HepG2 (cell line): ENCODE measurements at regions not wholly inside any gene's neighbourhood (a gene's known extent, or its start where the extent isn't known, plus 50 kb on each side); places are given as distances from the start of the nearest gene placed in this dataset.

Experiments used
- NKX3-1 ChIP-seq: sonication (generic); formaldehyde crosslinking; IDR thresholded peaks from 2 replicates; pipeline ENCODE4 v1.5.0; 2020; ENCODE audit warnings: missing genetic modification reagents
- RBAK ChIP-seq: sonication (generic); formaldehyde crosslinking; IDR thresholded peaks from 2 replicates; pipeline ENCODE4 v1.5.1; 2020; ENCODE audit warnings: mild to moderate bottlenecking, missing genetic modification reagents
- TRIM24 ChIP-seq: sonication (generic); formaldehyde crosslinking; IDR thresholded peaks from 2 replicates; pipeline ENCODE4 v1.8.0; 2022; ENCODE audit warnings: mild to moderate bottlenecking, missing genetic modification reagents

DNA sequence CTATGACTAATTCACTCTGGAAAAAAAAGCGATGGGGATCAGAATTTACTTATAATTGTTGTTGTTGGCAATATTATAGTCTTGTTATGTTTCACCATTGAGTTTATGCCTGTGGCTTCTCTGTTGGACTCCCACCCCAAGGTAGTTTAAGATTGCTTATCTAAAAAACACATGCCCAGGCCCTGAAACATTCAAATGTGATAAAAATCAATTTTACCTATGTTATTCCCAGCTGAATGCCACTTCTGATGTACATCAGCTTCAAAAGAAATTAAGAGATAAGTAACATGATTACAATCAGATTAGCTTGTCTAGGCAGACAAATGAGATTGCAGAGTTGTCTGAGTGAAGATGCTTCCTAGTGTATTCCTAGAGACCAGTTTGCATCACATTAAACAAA lies 484.7 kb downstream of the PCDH7 start:
- TF ChIP-seq RBAK: no peak
- TF ChIP-seq NKX3-1 (CRISPR knock-in tag): no peak
- TF ChIP-seq TRIM24: no peak
